ELF-1 (cell line): ENCODE measurements at regions not wholly inside any gene's neighbourhood (a gene's known extent, or its start where the extent isn't known, plus 50 kb on each side); places are given as distances from the start of the nearest gene placed in this dataset.
"Not testable (repeated sequence)": the region's sequence is repeated elsewhere in the genome, so short reads cannot be mapped to it uniquely, and the experiment has no call there.

Experiments used
- DNase-seq: peaks from one replicate; pipeline ENCODE4 v3.0.0-alpha.2; 2016; ENCODE audit warnings: low read depth, low spot score

GRCh38 chr16:48105976-48106375 lies 49.8 kb downstream of the ABCC12 start:
- no peak for DNase-seq

- peak; percentile 52 for DNase-seq
Measured at GRCh38 chr16:48105456-48105855, 50.3 kb downstream of the ABCC12 start.

- no peak for DNase-seq
Measured at GRCh38 chr16:48103591-48103990, 52.2 kb downstream of the ABCC12 start.

GRCh38 chr16:48102083-48103008 lies 53.4 kb downstream of the ABCC12 start:
- DNase-seq = no peak

- DNase-seq = peak; percentile 21
Measured at GRCh38 chr16:48101069-48101674, 54.6 kb downstream of the ABCC12 start.

GRCh38 chr16:48099455-48099854 lies 56.3 kb downstream of the ABCC12 start:
- DNase-seq = peak; percentile 26

GRCh38 chr16:48098472-48098871 lies 57.3 kb downstream of the ABCC12 start:
- no peak for DNase-seq

- DNase-seq = peak; percentile 34
Measured at GRCh38 chr16:48091117-48091516, 64.7 kb downstream of the ABCC12 start.

- DNase-seq = no peak
Measured at GRCh38 chr16:48089053-48089792, 66.6 kb downstream of the ABCC12 start.

- no peak for DNase-seq
Measured at GRCh38 chr16:48087639-48088038, 68.2 kb downstream of the ABCC12 start.

GRCh38 chr16:48086422-48086821 lies 69.4 kb downstream of the ABCC12 start:
- DNase-seq = no peak

- DNase-seq = no peak
Measured at GRCh38 chr16:48085729-48086128, 70.1 kb downstream of the ABCC12 start.

GRCh38 chr16:48084826-48085225 lies 71.0 kb downstream of the ABCC12 start:
- no peak for DNase-seq

- DNase-seq = no peak
Measured at GRCh38 chr16:48082516-48082915, 73.3 kb downstream of the ABCC12 start.

GRCh38 chr16:48081656-48082055 lies 74.1 kb downstream of the ABCC12 start:
- DNase-seq = no peak

- DNase-seq = no peak
Measured at GRCh38 chr16:48076455-48077012, 79.3 kb downstream of the ABCC12 start.

GRCh38 chr16:48075398-48075797 lies 80.4 kb downstream of the ABCC12 start:
- no peak for DNase-seq

GRCh38 chr16:48067388-48067787 lies 88.4 kb downstream of the ABCC12 start:
- no peak for DNase-seq

GRCh38 chr16:48064971-48065370 lies 90.8 kb downstream of the ABCC12 start:
- DNase-seq = no peak

GRCh38 chr16:48062681-48063080 lies 93.1 kb downstream of the ABCC12 start:
- DNase-seq = no peak

GRCh38 chr16:48059936-48060335 lies 95.9 kb downstream of the ABCC12 start:
- no peak for DNase-seq

GRCh38 chr16:48059190-48059589 lies 96.6 kb downstream of the ABCC12 start:
- DNase-seq = not testable (repeated sequence)
